Upper lobe of left lung (tissue), 6 donors: ENCODE measurements at regions not wholly inside any gene's neighbourhood (a gene's known extent, or its start where the extent isn't known, plus 50 kb on each side); places are given as distances from the start of the nearest gene placed in this dataset.
"Not testable (repeated sequence)": the region's sequence is repeated elsewhere in the genome, so short reads cannot be mapped to it uniquely, and the experiment has no call there.

Source experiments
- ATAC-seq, 2 donors: fragments of 200-7000 bp; cut with Tn5 transposase; one replicate each; pipeline ENCODE4 v1.9.1; 2022; ENCODE audit warnings: mild to moderate bottlenecking in 2 of 2, moderate library complexity in 2 of 2; ENCODE audit not compliant: low FRiP score in 2 of 2
- DNase-seq, 2 donors: peaks; one replicate each; pipeline ENCODE4 v3.0.0-alpha.2; 2019 to 2020
- H3K27ac ChIP-seq, 4 donors: fragments of 200-600 bp; sonication (generic); one replicate each; pipeline ENCODE4 v1.5.1; 2016 to 2019
- H3K27me3 ChIP-seq, 4 donors: fragments of 200-600 bp; sonication (generic); one replicate each; pipeline ENCODE4 v1.5.1; 2017 to 2019
- H3K36me3 ChIP-seq, 4 donors: fragments of 200-600 bp; sonication (generic); one replicate each; pipeline ENCODE4 v1.5.1; 2016 to 2019
- H3K4me1 ChIP-seq, 4 donors: fragments of 200-600 bp; sonication (generic); one replicate each; pipeline ENCODE4 v1.5.1; 2018 to 2019
- H3K4me3 ChIP-seq, 4 donors: fragments of 200-600 bp; sonication (generic); one replicate each; pipeline ENCODE4 v1.5.1; 2017 to 2019; ENCODE audit warnings: mild to moderate bottlenecking in 2 of 4, moderate library complexity in 1 of 4
- H3K9me3 ChIP-seq, 4 donors: fragments of 200-600 bp; sonication (generic); one replicate each; pipeline ENCODE4 v1.5.1; 2018 to 2019
- CTCF ChIP-seq, 6 experiments: fragments of 450-650 bp in 4 of 6; fragments of 200-600 bp in 2 of 6; sonication (generic) in 2 of 6; IDR thresholded peaks; one replicate each; pipeline ENCODE4 v1.5.1; 2016 to 2019; ENCODE audit warnings: antibody characterized with exemption in 6 of 6
- EP300 ChIP-seq, 4 donors: sonication (generic); formaldehyde crosslinking; IDR thresholded peaks; one replicate each; pipeline ENCODE4 v1.5.1; 2017; ENCODE audit warnings: antibody characterized with exemption in 4 of 4, control low read depth in 2 of 4
- POLR2A ChIP-seq, 4 donors: fragments of 450-650 bp; IDR thresholded peaks; one replicate each; pipeline ENCODE4 v1.5.1; 2016 to 2017; ENCODE audit warnings: antibody characterized with exemption in 4 of 4, mild to moderate bottlenecking in 2 of 4
- POLR2AphosphoS5 ChIP-seq, 2 donors: sonication (generic); formaldehyde crosslinking; IDR thresholded peaks; one replicate each; pipeline ENCODE4 v1.5.1; 2017; ENCODE audit warnings: antibody characterized with exemption in 2 of 2
- WGBS, 2 donors: methylation state at CpG; one replicate each; pipeline ENCODE4 v1.1.5; 2017 to 2018; 5-methylcytosine and 5-hydroxymethylcytosine counted together
- donor health status: DM: no; HTN: no; CAD: no; lungs with moderate emphysema.
- donor health status: DM: no; HTN: yes; CAD: no; lungs with severe emphysema.

- DNase-seq (peak in 1 of 2 donors; percentile 41), ATAC-seq (no peak)
- no peak overlapping the region for H3K4me3 ChIP-seq
- H3K4me1 ChIP-seq, result no peaks in the 10 kb centered on the region
- 92 to 94% methylated on average over 3 to 21 of the region's 21 CpGs for WGBS, 2 donors
- H3K27me3 ChIP-seq, result no peaks in the 10 kb centered on the region
- no peaks in the 10 kb centered on the region for H3K36me3 ChIP-seq
- no peaks in the 10 kb centered on the region for H3K9me3 ChIP-seq
- no peak for TF ChIP-seq EP300 (IDR thresholded peaks at IDR 0.05)
- no peak for TF ChIP-seq POLR2AphosphoS5 (IDR thresholded peaks at IDR 0.05)
- TF ChIP-seq POLR2A (IDR thresholded peaks at IDR 0.05), result no peak
- no peak for TF ChIP-seq CTCF (IDR thresholded peaks at IDR 0.05)
- no peak overlapping the region for H3K27ac ChIP-seq
Measured at GRCh38 chr15:84402856-84403608, 167.5 kb downstream of the GOLGA6L4 start.

GRCh38 chr15:84409357-84409756 is 173.8 kb downstream of the GOLGA6L4 start:
- H3K9me3 ChIP-seq, DNase-seq, H3K27me3 ChIP-seq, H3K36me3 ChIP-seq, H3K27ac ChIP-seq, H3K4me1 ChIP-seq, ATAC-seq, H3K4me3 ChIP-seq: not testable (repeated sequence)
- no CpG with 5 or more reads among the region's 4 CpGs for WGBS, 2 donors

GRCh38 chr15:84421513-84422181 is 179.2 kb upstream of the ZSCAN2 start:
- Histone ChIP-seq H3K4me3 (peak overlapping the region in 3 of 4 donors; percentile 30 to 38 (median 33)), H3K27ac (peak overlapping the region in 1 of 4 donors; percentile 83)
- WGBS, 2 donors, result no CpG with 5 or more reads among the region's 55 CpGs
- H3K36me3 ChIP-seq, H3K9me3 ChIP-seq, H3K27me3 ChIP-seq, H3K4me1 ChIP-seq, ATAC-seq: not testable (repeated sequence)
- DNase-seq, result peak; percentile 14 to 30

- not testable (repeated sequence) for H3K27me3 ChIP-seq, ATAC-seq, H3K4me3 ChIP-seq, H3K4me1 ChIP-seq, H3K9me3 ChIP-seq, H3K27ac ChIP-seq, H3K36me3 ChIP-seq
- peak in 1 of 2 donors; percentile 19 for DNase-seq
- WGBS, 2 donors, result 79% methylated on average over 5 of the region's 7 CpGs; no CpG with 5 or more reads in 1 of the 2 donors
Measured at GRCh38 chr15:84425327-84425726, 175.5 kb upstream of the ZSCAN2 start.

- peak; percentile 35 to 58 for ATAC-seq
- H3K36me3 ChIP-seq, H3K27me3 ChIP-seq, H3K9me3 ChIP-seq, H3K4me3 ChIP-seq, H3K27ac ChIP-seq, H3K4me1 ChIP-seq, DNase-seq: not testable (repeated sequence)
- WGBS, 2 donors, result no CpG with 5 or more reads among the region's 26 CpGs
Measured at GRCh38 chr15:84473305-84473877, 127.4 kb upstream of the ZSCAN2 start.

GRCh38 chr15:84476364-84477033 is 124.3 kb upstream of the ZSCAN2 start:
- not testable (repeated sequence) for H3K36me3 ChIP-seq, H3K4me3 ChIP-seq, DNase-seq, H3K27ac ChIP-seq, H3K9me3 ChIP-seq, H3K4me1 ChIP-seq, H3K27me3 ChIP-seq
- peak; percentile 51 to 91 for ATAC-seq
- no CpG with 5 or more reads among the region's 14 CpGs for WGBS, 2 donors

GRCh38 chr15:84477550-84477949 is 123.3 kb upstream of the ZSCAN2 start:
- ATAC-seq, result peak; percentile 88 to 94

GRCh38 chr15:84480174-84480681 is 120.6 kb upstream of the ZSCAN2 start:
- H3K36me3 ChIP-seq, H3K4me1 ChIP-seq, ATAC-seq, H3K27ac ChIP-seq, H3K4me3 ChIP-seq, H3K9me3 ChIP-seq, H3K27me3 ChIP-seq, DNase-seq: not testable (repeated sequence)
- WGBS, 2 donors, result no CpG with 5 or more reads among the region's 7 CpGs

More at GRCh38 chr15:84477550-84477949, 123.3 kb upstream of the ZSCAN2 start:
- not testable (repeated sequence) for H3K4me3 ChIP-seq, H3K36me3 ChIP-seq, H3K4me1 ChIP-seq, DNase-seq, H3K9me3 ChIP-seq, H3K27me3 ChIP-seq, H3K27ac ChIP-seq
- WGBS, 2 donors, result no CpG with 5 or more reads among the region's 8 CpGs

- H3K27ac ChIP-seq, ATAC-seq, H3K27me3 ChIP-seq, H3K36me3 ChIP-seq, H3K4me1 ChIP-seq, H3K4me3 ChIP-seq, H3K9me3 ChIP-seq: not testable (repeated sequence)
- no CpG with 5 or more reads among the region's 9 CpGs for WGBS, 2 donors
- DNase-seq, result peak in 1 of 2 donors; percentile 22
Measured at GRCh38 chr15:84483859-84484258, 117.0 kb upstream of the ZSCAN2 start.

GRCh38 chr15:84500165-84500889 is 100.5 kb upstream of the ZSCAN2 start:
- H3K4me1 ChIP-seq, H3K9me3 ChIP-seq, H3K36me3 ChIP-seq, H3K27me3 ChIP-seq, ATAC-seq, H3K27ac ChIP-seq: not testable (repeated sequence)
- no CpG with 5 or more reads among the region's 60 CpGs for WGBS, 2 donors
- DNase-seq, result peak in 1 of 2 donors; percentile 88
- H3K4me3 ChIP-seq, result peak overlapping the region in 1 of 4 donors; percentile 38
